Spleen (tissue), 7 donors: ENCODE measurements at regions not wholly inside any gene's neighbourhood (a gene's known extent, or its start where the extent isn't known, plus 50 kb on each side); places are given as distances from the start of the nearest gene placed in this dataset.

Experiments used
- CTCF ChIP-seq, 11 experiments: fragments of 200-600 bp in 7 of 11; fragments of 450-650 bp in 4 of 11; sonication (generic) in 4 of 11; IDR thresholded peaks in 8 of 11; conservative IDR thresholded peaks in 3 of 11; 1 replicate in 7 of 11; 2 replicates in 4 of 11; pipeline versions ENCODE4 v1.4.0 to v1.8.0; 2016 to 2021; ENCODE audit warnings: antibody characterized with exemption in 11 of 11, inconsistent platforms in 4 of 11, mild to moderate bottlenecking in 1 of 11
- POLR2A ChIP-seq, 3 donors: fragments of 450-650 bp; IDR thresholded peaks; one replicate each; pipeline ENCODE4 v1.5.1; 2017; ENCODE audit warnings: antibody characterized with exemption in 3 of 3, mild to moderate bottlenecking in 1 of 3
- POLR2AphosphoS5 ChIP-seq, 3 donors: sonication (generic); formaldehyde crosslinking; IDR thresholded peaks; one replicate each; pipeline ENCODE4 v1.5.1; 2017; ENCODE audit warnings: antibody characterized with exemption in 3 of 3
- donor health status: DM: no; HTN: no; CAD: no; lungs with moderate emphysema.
- donor health status: DM: no; HTN: no; CAD: no.
- donor health status: DM: no; HTN: no; CAD: no.

GRCh38 chr14:100410056-100410565, 87.0 kb downstream of the SLC25A47 start:
- no peak for TF ChIP-seq CTCF (IDR thresholded peaks at IDR 0.05 in 8 of 11, conservative IDR thresholded peaks at IDR 0.05 in 3 of 11)
- TF ChIP-seq POLR2AphosphoS5 (IDR thresholded peaks at IDR 0.05), result no peak
- no peak for TF ChIP-seq POLR2A (IDR thresholded peaks at IDR 0.05)
